ENCODE measurements at regions not wholly inside any gene's neighbourhood (a gene's known extent, or its start where the extent isn't known, plus 50 kb on each side); places are given as distances from the start of the nearest gene placed in this dataset.

DNA sequence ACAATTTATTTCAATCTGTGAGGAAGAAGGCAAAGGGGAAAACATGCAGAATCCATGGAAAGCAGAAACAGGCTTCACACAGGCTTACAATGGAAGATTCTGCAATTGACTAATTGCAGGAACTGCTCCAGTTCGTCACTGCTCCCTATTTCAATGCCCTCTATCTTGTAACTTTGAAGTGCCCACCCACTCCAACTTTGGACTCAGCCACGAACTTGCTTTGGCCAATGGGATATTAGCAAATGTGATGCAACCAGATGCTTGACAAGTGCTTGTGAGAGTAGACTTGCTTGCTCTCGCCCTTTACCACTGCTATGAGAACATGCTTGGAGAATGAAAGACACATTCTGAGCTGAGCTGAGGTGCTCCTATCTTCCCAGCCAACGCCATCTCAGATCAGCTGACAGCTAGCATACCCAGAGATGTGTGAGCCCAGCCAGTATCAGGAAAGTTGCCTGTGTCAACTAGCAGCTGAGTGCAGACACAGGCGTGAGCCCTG is 105.7 kb upstream of the PTCHD1 start:
- H3K27me3 ChIP-seq (replicated peaks in 1 of 4; ENCODE audit: control extremely low read depth in 1 of 4, control insufficient read depth in 3 of 4, insufficient read depth in 4 of 4, low read length in 3 of 4): no peaks in the 10 kb centered on the region

GRCh38 chrX:23235051-23235450 is 99.6 kb upstream of the PTCHD1 start:
- Histone ChIP-seq H3K27ac (ENCODE audit: low read length in 2 of 2) (no peak overlapping the region), H2AFZ (ENCODE audit: insufficient read depth, low read depth, low read length, poor library complexity, severe bottlenecking) (no peak overlapping the region), H3K79me2 (ENCODE audit: control insufficient read depth, insufficient read depth, low read length) (no peaks in the 10 kb centered on the region), H3K27me3 (replicated peaks in 1 of 4; ENCODE audit: control extremely low read depth in 1 of 4, control insufficient read depth in 3 of 4, insufficient read depth in 4 of 4, low read length in 3 of 4) (no peaks in the 10 kb centered on the region), H3K4me3 (ENCODE audit: control extremely low read depth in 1 of 5, extremely low read depth in 1 of 5, insufficient read depth in 1 of 5, low read depth in 2 of 5, low read length in 4 of 5) (no peak overlapping the region), H3K4me1 (ENCODE audit: control insufficient read depth in 2 of 2, insufficient read depth in 2 of 2, low read length in 2 of 2) (no peaks in the 10 kb centered on the region), H3K36me3 (replicated peaks in 1 of 2; ENCODE audit: control extremely low read depth in 1 of 2, control insufficient read depth in 1 of 2, extremely low read depth in 1 of 2, insufficient read depth in 2 of 2, low read length in 1 of 2) (no peaks in the 10 kb centered on the region), H3K9me3 (ENCODE audit: control extremely low read depth in 1 of 3, control insufficient read depth in 2 of 3, insufficient read depth in 1 of 3, low read length in 2 of 3) (no peaks in the 10 kb centered on the region), H4K20me1 (ENCODE audit: control insufficient read depth, insufficient read depth, low read length, poor library complexity, severe bottlenecking) (no peaks in the 10 kb centered on the region), H3K4me2 (replicated peaks; ENCODE audit: low read depth, low read length, poor library complexity, severe bottlenecking) (no peak overlapping the region), H3K9ac (ENCODE audit: low read length) (no peak overlapping the region)
- TF ChIP-seq EZH2 (IDR thresholded peaks at IDR 0.05; ENCODE audit: borderline replicate concordance, insufficient read depth, low read depth, low read length, poor library complexity, severe bottlenecking) (no peak), CTCF (IDR thresholded peaks at IDR 0.05) (no peak)
- H3K4me3 Mint-ChIP-seq: no peak overlapping the region
- ChIA-PET POLR2A (no interaction called here), CTCF (no interaction called here)
- H3K27ac Mint-ChIP-seq: no peak overlapping the region
- DNase-seq: no peak
- no peaks in the 10 kb centered on the region for H3K9me3 Mint-ChIP-seq (ENCODE audit: insufficient read depth)
- no peaks in the 10 kb centered on the region for H3K27me3 Mint-ChIP-seq
- no peaks in the 10 kb centered on the region for H3K4me1 Mint-ChIP-seq
- intact Hi-C loops (cut with micrococcal nuclease): no loop called here
- no CpG with 5 or more reads among the region's 5 CpGs for WGBS (ENCODE audit: insufficient coverage)
- ATAC-seq (ENCODE audit: low read depth): no peak

More for the DNA sequence above, 105.7 kb upstream of the PTCHD1 start:
- Mint-ChIP-seq H3K4me3 (no peak overlapping the region), H3K27me3 (no peaks in the 10 kb centered on the region), H3K4me1 (no peaks in the 10 kb centered on the region), H3K9me3 (ENCODE audit: insufficient read depth) (no peaks in the 10 kb centered on the region), H3K27ac (no peak overlapping the region)
- no peak overlapping the region for H3K9ac ChIP-seq (ENCODE audit: low read length)
- no peak for TF ChIP-seq EZH2 (IDR thresholded peaks at IDR 0.05; ENCODE audit: borderline replicate concordance, insufficient read depth, low read depth, low read length, poor library complexity, severe bottlenecking)
- TF ChIP-seq CTCF (IDR thresholded peaks at IDR 0.05): no peak
- intact Hi-C loops (cut with micrococcal nuclease): no loop called here
- no peak overlapping the region for H3K4me3 ChIP-seq (ENCODE audit: control extremely low read depth in 1 of 5, extremely low read depth in 1 of 5, insufficient read depth in 1 of 5, low read depth in 2 of 5, low read length in 4 of 5)
- no peaks in the 10 kb centered on the region for H4K20me1 ChIP-seq (ENCODE audit: control insufficient read depth, insufficient read depth, low read length, poor library complexity, severe bottlenecking)
- H3K9me3 ChIP-seq (ENCODE audit: control extremely low read depth in 1 of 3, control insufficient read depth in 2 of 3, insufficient read depth in 1 of 3, low read length in 2 of 3): no peaks in the 10 kb centered on the region
- POLR2A ChIA-PET: no interaction called here
- H3K27ac ChIP-seq (ENCODE audit: low read length in 2 of 2): no peak overlapping the region
- CTCF ChIA-PET: no interaction called here
- H3K36me3 ChIP-seq (replicated peaks in 1 of 2; ENCODE audit: control extremely low read depth in 1 of 2, control insufficient read depth in 1 of 2, extremely low read depth in 1 of 2, insufficient read depth in 2 of 2, low read length in 1 of 2): no peaks in the 10 kb centered on the region
- H3K79me2 ChIP-seq (ENCODE audit: control insufficient read depth, insufficient read depth, low read length): no peaks in the 10 kb centered on the region
- DNase-seq (no peak), ATAC-seq (ENCODE audit: low read depth) (no peak)
- H2AFZ ChIP-seq (ENCODE audit: insufficient read depth, low read depth, low read length, poor library complexity, severe bottlenecking): no peak overlapping the region
- WGBS (ENCODE audit: insufficient coverage): 72% methylated on average over 2 of the region's 5 CpGs
- no peak overlapping the region for H3K4me2 ChIP-seq (replicated peaks; ENCODE audit: low read depth, low read length, poor library complexity, severe bottlenecking)
- H3K4me1 ChIP-seq (ENCODE audit: control insufficient read depth in 2 of 2, insufficient read depth in 2 of 2, low read length in 2 of 2): no peaks in the 10 kb centered on the region

All from B cell (primary cell).